Endothelial cell of umbilical vein (primary cell): ENCODE measurements at regions not wholly inside any gene's neighbourhood (a gene's known extent, or its start where the extent isn't known, plus 50 kb on each side); places are given as distances from the start of the nearest gene placed in this dataset.

ENCODE experiments used
- BruUV-seq: library from RNA; stranded (reverse); fragments of 400-500 nt; replicated peaks from 2 replicates; lab custom pipeline; 2021; lab: Mats Ljungman, UMichigan
- CTCF ChIA-PET: fragments of 300-600, 350-600 bp; sonication (Branson Sonifier 250); formaldehyde crosslinking; loops from one replicate; lab custom pipeline; 2021; ENCODE audit warnings: antibody characterized with exemption, inconsistent platforms; lab: Charles Lee
- POLR2A ChIA-PET: fragments of 300-600, 350-600 bp; sonication (Branson Sonifier 250); formaldehyde crosslinking; loops from one replicate; lab custom pipeline; 2021; ENCODE audit warnings: antibody characterized with exemption, inconsistent platforms; lab: Charles Lee
- DNase-seq: peaks from one replicate; pipeline ENCODE4 v3.0.0-alpha.2; 2011; ENCODE audit warnings: low read depth, low spot score
- FAIRE-seq: peaks from 2 replicates; lab custom pipeline; 2011; peaks lifted over from hg19 to GRCh38; lab: Jason Lieb, UNC
- H2AFZ ChIP-seq: 2 replicates; pipeline ENCODE4 v1.6.0; 2012; ENCODE audit warnings: low read depth, low read length, control low read depth, inconsistent platforms
- H3K27ac ChIP-seq: 2 replicates; pipeline ENCODE4 v1.5.1; 2011; ENCODE audit warnings: low read depth, mild to moderate bottlenecking, control low read depth, low read length, moderate library complexity; ENCODE audit not compliant: insufficient read depth
- H3K27me3 ChIP-seq, 2 experiments: 2 replicates each; pipeline versions ENCODE4 v1.6.0 to v1.6.1; 2011; ENCODE audit warnings: low read length in 2 of 2, mixed read lengths in 1 of 2; ENCODE audit not compliant: control insufficient read depth in 2 of 2, insufficient read depth in 2 of 2
- H3K36me3 ChIP-seq, 2 experiments: 2 replicates in 1 of 2; 3 replicates in 1 of 2; pipeline ENCODE4 v1.5.1; 2011; ENCODE audit warnings: low read length in 2 of 2, mild to moderate bottlenecking in 1 of 2, moderate library complexity in 1 of 2; ENCODE audit not compliant: control insufficient read depth in 2 of 2, insufficient read depth in 2 of 2; ENCODE audit errors: extremely low read depth in 1 of 2
- H3K4me1 ChIP-seq: 3 replicates; pipeline ENCODE4 v1.5.1; 2011; ENCODE audit warnings: mild to moderate bottlenecking, low read length; ENCODE audit not compliant: control insufficient read depth, insufficient read depth; ENCODE audit errors: extremely low read depth
- H3K4me2 ChIP-seq: 2 replicates; pipeline ENCODE4 v1.6.1; 2011; ENCODE audit warnings: low read length, control low read depth, mixed read lengths; ENCODE audit not compliant: insufficient read depth
- H3K4me3 ChIP-seq, 3 experiments: fragments of 200-600 bp in 1 of 3; sonication (generic), shearing (Covaris generic) in 1 of 3; replicated peaks in 1 of 3; 2 replicates each; pipeline ENCODE4 v1.5.1; 2011 to 2016; ENCODE audit warnings: control low read depth in 3 of 3, low read length in 3 of 3, mild to moderate bottlenecking in 2 of 3, inconsistent platforms in 1 of 3, low read depth in 1 of 3, moderate library complexity in 1 of 3; ENCODE audit not compliant: insufficient read depth in 1 of 3
- H3K79me2 ChIP-seq: 2 replicates; pipeline ENCODE4 v1.6.0; 2012; ENCODE audit warnings: low read length, inconsistent platforms; ENCODE audit not compliant: control insufficient read depth, insufficient read depth
- H3K9ac ChIP-seq: replicated peaks from 2 replicates; pipeline ENCODE3; 2011; ENCODE audit warnings: low read length, control low read depth; ENCODE audit not compliant: insufficient read depth; ENCODE audit errors: extremely low read depth
- H3K9me1 ChIP-seq: replicated peaks from 3 replicates; pipeline ENCODE4 v1.6.0; 2011; ENCODE audit warnings: mild to moderate bottlenecking, low read length; ENCODE audit not compliant: control insufficient read depth, insufficient read depth; ENCODE audit errors: extremely low read depth
- H3K9me3 ChIP-seq: replicated peaks from 2 replicates; pipeline ENCODE4 v1.5.1; 2012; ENCODE audit warnings: low read length, inconsistent platforms; ENCODE audit not compliant: control insufficient read depth, insufficient read depth
- H4K20me1 ChIP-seq: replicated peaks from 2 replicates; pipeline ENCODE3; 2011; ENCODE audit warnings: mild to moderate bottlenecking, low read length; ENCODE audit not compliant: control insufficient read depth, insufficient read depth; ENCODE audit errors: extremely low read depth
- CTCF ChIP-seq, 2 donors: IDR thresholded peaks; 1 replicate in 1 of 2; 2 replicates in 1 of 2; pipeline ENCODE4 v1.5.1; 2011; ENCODE audit warnings: low read length in 2 of 2, mild to moderate bottlenecking in 2 of 2, moderate library complexity in 2 of 2, control low read depth in 1 of 2, inconsistent platforms in 1 of 2, low read depth in 1 of 2; ENCODE audit not compliant: insufficient read depth in 1 of 2; ENCODE audit errors: extremely low read depth in 1 of 2
- EZH2 ChIP-seq: IDR thresholded peaks from 2 replicates; pipeline ENCODE4 v1.6.1; 2012; ENCODE audit warnings: borderline replicate concordance, low read depth, mild to moderate bottlenecking, moderate library complexity, low read length, inconsistent platforms; ENCODE audit not compliant: severe bottlenecking
- FOS ChIP-seq: IDR thresholded peaks from 2 replicates; pipeline ENCODE4 v1.6.1; 2011; ENCODE audit warnings: mild to moderate bottlenecking, low read length, moderate library complexity, borderline replicate concordance; ENCODE audit not compliant: insufficient read depth
- GATA2 ChIP-seq: IDR thresholded peaks from 2 replicates; pipeline ENCODE4 v1.7.0; 2011; ENCODE audit warnings: low read depth, mild to moderate bottlenecking, moderate library complexity, mixed read lengths, low read length; ENCODE audit not compliant: insufficient read length, insufficient read depth
- JUN ChIP-seq: IDR thresholded peaks from 2 replicates; pipeline ENCODE4 v1.6.1; 2011; ENCODE audit warnings: borderline replicate concordance, low read depth; ENCODE audit not compliant: insufficient read length, insufficient read depth
- MAX ChIP-seq: IDR thresholded peaks from 2 replicates; pipeline ENCODE4 v1.6.1; 2011; ENCODE audit not compliant: insufficient read depth, insufficient read length
- POLR2A ChIP-seq: IDR thresholded peaks from 2 replicates; pipeline ENCODE4 v1.6.1; 2012; ENCODE audit warnings: low read depth, mild to moderate bottlenecking, control low read depth, low read length
- POLR2AphosphoS5 ChIP-seq: IDR thresholded peaks from 2 replicates; pipeline ENCODE4 v1.6.1; 2012; ENCODE audit warnings: low read depth, mild to moderate bottlenecking, control low read depth, low read length, moderate library complexity; ENCODE audit not compliant: insufficient read depth
- dilution Hi-C: fragments of 300-500 bp; cut with MboI; formaldehyde crosslinking; loops from one replicate; pipeline ENCODE4 v1.15.0; 2019; ENCODE audit warnings: low sequenced_read_pairs; ENCODE audit not compliant: extremely low pct_ligation_motif_present
- intact Hi-C: fragments of 100-400 bp; cut with micrococcal nuclease; formaldehyde crosslinking; loops from one replicate; pipeline ENCODE4 v1.10.0; 2022

- Histone ChIP-seq H3K36me3 (no peaks in the 10 kb centered on the region), H3K4me2 (no peak overlapping the region), H2AFZ (no peak overlapping the region), H3K27ac (no peak overlapping the region), H3K9me1 (no peaks in the 10 kb centered on the region), H3K9ac (no peak overlapping the region), H3K4me3 (no peak overlapping the region), H4K20me1 (no peaks in the 10 kb centered on the region), H3K27me3 (no peaks in the 10 kb centered on the region), H3K9me3 (peaks cover 10% of the 10 kb centered on the region), H3K4me1 (no peaks in the 10 kb centered on the region), H3K79me2 (no peaks in the 10 kb centered on the region)
- intact Hi-C loops = no loop called here
- no peak for DNase-seq
- CTCF ChIA-PET = no interaction called here
- POLR2A ChIA-PET = no interaction called here
- TF ChIP-seq GATA2 = no peak
- TF ChIP-seq MAX = no peak
- no peak for TF ChIP-seq POLR2A
- no peak for TF ChIP-seq EZH2
- no peak for TF ChIP-seq JUN
- no peak for TF ChIP-seq POLR2AphosphoS5
- BruUV-seq = no TSS peak
- dilution Hi-C loops = no loop called here
- no peak for FAIRE-seq
Observed at GRCh38 chr2:22002066-22002465, 878.3 kb downstream of the TDRD15 start.

GRCh38 chr2:22003270-22003669, 879.5 kb downstream of the TDRD15 start:
- no peak overlapping the region for H3K4me2 ChIP-seq
- H3K27me3 ChIP-seq = no peaks in the 10 kb centered on the region
- H3K27ac ChIP-seq = no peak overlapping the region
- H4K20me1 ChIP-seq = no peaks in the 10 kb centered on the region
- intact Hi-C loops (no loop called here), dilution Hi-C loops (no loop called here)
- DNase-seq (no peak), FAIRE-seq (no peak)
- H3K36me3 ChIP-seq = no peaks in the 10 kb centered on the region
- TF ChIP-seq CTCF (IDR thresholded peaks at IDR 0.05; ENCODE audit: extremely low read depth in 1 of 2, insufficient read depth in 1 of 2, low read depth in 1 of 2, low read length in 2 of 2) (no peak), EZH2 (no peak), POLR2AphosphoS5 (no peak), FOS (no peak), GATA2 (no peak)
- H3K9me3 ChIP-seq = peaks cover 8% of the 10 kb centered on the region
- H3K9ac ChIP-seq = no peak overlapping the region
- H2AFZ ChIP-seq = no peak overlapping the region
- ChIA-PET POLR2A (no interaction called here), CTCF (no interaction called here)
- BruUV-seq = no TSS peak
- H3K4me1 ChIP-seq = no peaks in the 10 kb centered on the region
- H3K9me1 ChIP-seq = no peaks in the 10 kb centered on the region
- H3K79me2 ChIP-seq = no peaks in the 10 kb centered on the region
- H3K4me3 ChIP-seq = no peak overlapping the region
